Transverse colon (tissue), 4 donors: ENCODE measurements at regions not wholly inside any gene's neighbourhood (a gene's known extent, or its start where the extent isn't known, plus 50 kb on each side); places are given as distances from the start of the nearest gene placed in this dataset.

Experiments
- DNase-seq: peaks from one replicate; pipeline ENCODE4 v3.0.0-alpha.2; 2019
- H3K27ac ChIP-seq, 4 donors: fragments of 200-600 bp; sonication (generic); 2 replicates each; pipeline ENCODE4 v1.5.1; 2016 to 2018; ENCODE audit warnings: inconsistent platforms in 4 of 4
- H3K27me3 ChIP-seq: fragments of 200-600 bp; sonication (generic); 2 replicates; pipeline ENCODE4 v1.5.1; 2017; ENCODE audit warnings: inconsistent platforms
- H3K36me3 ChIP-seq, 4 donors: fragments of 200-600 bp; sonication (generic); 2 replicates each; pipeline ENCODE4 v1.5.1; 2017 to 2019; ENCODE audit warnings: inconsistent platforms in 4 of 4
- H3K4me1 ChIP-seq, 4 donors: fragments of 200-600 bp; sonication (generic); 2 replicates each; pipeline ENCODE4 v1.5.1; 2017 to 2020; ENCODE audit warnings: inconsistent platforms in 4 of 4
- H3K4me3 ChIP-seq, 4 donors: fragments of 200-600 bp; sonication (generic); 1 replicate in 1 of 4; 2 replicates in 3 of 4; pipeline versions ENCODE4 v1.5.1 to v1.6.1; 2017 to 2019; ENCODE audit warnings: inconsistent platforms in 4 of 4
- H3K9me3 ChIP-seq, 2 donors: fragments of 200-600 bp; sonication (generic); 2 replicates each; pipeline ENCODE4 v1.5.1; 2017 to 2019; ENCODE audit warnings: inconsistent platforms in 2 of 2
- EP300 ChIP-seq: sonication (generic); formaldehyde crosslinking; IDR thresholded peaks from one replicate; pipeline ENCODE4 v1.6.1; 2017; ENCODE audit warnings: antibody characterized with exemption, low read depth
- POLR2A ChIP-seq: fragments of 450-650 bp; IDR thresholded peaks from one replicate; pipeline ENCODE4 v1.6.1; 2016; ENCODE audit warnings: antibody characterized with exemption, mild to moderate bottlenecking, moderate library complexity
- POLR2AphosphoS5 ChIP-seq, 3 donors: sonication (generic); formaldehyde crosslinking; IDR thresholded peaks; one replicate each; pipeline ENCODE4 v1.6.1; 2016; ENCODE audit warnings: antibody characterized with exemption in 3 of 3
- WGBS, 2 donors: methylation state at CpG; one replicate each; pipeline ENCODE4 v1.1.5; 2018; ENCODE audit warnings: low coverage in 1 of 2; 5-methylcytosine and 5-hydroxymethylcytosine counted together
- in situ Hi-C, 4 donors: fragments of 200-750 bp; cut with MboI; loops; one replicate each; pipeline versions ENCODE4 v1.15.0 to v1.15.1; 2017; ENCODE audit warnings: low sequenced_read_pairs in 3 of 4, low pct_ligation_motif_present in 1 of 4, low pct_unique_long_range_greater_than_20kb in 1 of 4
- intact Hi-C: fragments of 100-400 bp; cut with DNase I; formaldehyde crosslinking; loops from one replicate; pipeline ENCODE4 v1.15.1; 2023; ENCODE audit warnings: low total_unique reads
- TF ChIP-seq, protein P1 (sequence below), 5 experiments: fragments of 200-600 bp in 3 of 5; fragments of 450-650 bp in 2 of 5; sonication (generic) in 3 of 5; IDR thresholded peaks; 1 replicate in 2 of 5; 2 replicates in 3 of 5; pipeline ENCODE4 v1.5.1; 2016 to 2017; ENCODE audit warnings: antibody characterized with exemption in 5 of 5, inconsistent platforms in 3 of 5, mild to moderate bottlenecking in 2 of 5, moderate library complexity in 1 of 5

DNA sequence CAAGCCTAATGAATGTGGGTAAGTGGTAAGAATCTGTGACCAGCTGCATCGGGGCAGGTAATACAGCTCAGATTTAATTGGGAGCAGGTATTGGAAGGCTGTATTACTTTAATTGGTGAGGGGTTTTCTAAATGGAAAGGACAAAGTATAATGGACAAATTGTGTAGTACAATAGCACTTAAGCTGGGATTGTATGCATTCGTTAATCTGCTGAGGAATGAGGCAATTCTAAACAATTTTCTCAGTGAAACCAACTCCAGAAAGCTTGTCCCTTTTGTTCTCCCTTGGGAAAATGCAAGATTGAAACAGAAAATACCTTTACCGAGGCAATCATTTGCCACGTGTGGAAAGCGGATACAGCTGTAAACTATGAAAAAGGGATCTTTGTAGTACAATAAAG is 801.6 kb upstream of the POU3F3 start:
- H3K4me1 ChIP-seq, result no peaks in the 10 kb centered on the region
- in situ Hi-C loops, result no loop called here
- WGBS, 2 donors, result 70 to 75% methylated on average over 5 of the region's 5 CpGs

DNA sequence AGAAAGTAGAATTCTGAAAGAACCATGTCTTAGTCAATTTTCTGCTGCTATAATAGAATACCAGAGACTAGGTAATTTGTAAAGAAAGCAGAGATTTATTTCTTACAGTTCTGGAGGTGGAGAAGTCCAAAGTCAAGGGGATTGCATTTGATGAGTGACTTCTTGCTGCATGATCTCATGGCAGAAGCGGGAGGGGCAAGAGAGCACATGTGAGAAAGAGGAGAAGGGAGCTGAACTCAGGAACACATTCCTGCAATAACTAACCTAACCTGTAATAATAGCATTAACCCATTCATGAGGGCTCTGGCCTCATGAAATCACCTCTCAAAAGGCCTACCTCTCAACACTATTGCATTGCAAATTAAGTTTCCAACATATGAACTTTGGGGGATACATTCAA is 797.5 kb upstream of the POU3F3 start:
- intact Hi-C loops (no loop called here), in situ Hi-C loops (no loop called here)
- no peaks in the 10 kb centered on the region for H3K36me3 ChIP-seq
- 81 to 100% methylated on average over 1 of the region's 1 CpG for WGBS, 2 donors
- no peaks in the 10 kb centered on the region for H3K4me1 ChIP-seq
- no peaks in the 10 kb centered on the region for H3K9me3 ChIP-seq
- H3K4me3 ChIP-seq, result no peak overlapping the region
- H3K27ac ChIP-seq, result no peak overlapping the region
- no peak for DNase-seq
- H3K27me3 ChIP-seq, result no peaks in the 10 kb centered on the region
- TF ChIP-seq POLR2AphosphoS5 (IDR thresholded peaks at IDR 0.05), result no peak
- TF ChIP-seq EP300, result no peak
- TF ChIP-seq, protein P1, sequence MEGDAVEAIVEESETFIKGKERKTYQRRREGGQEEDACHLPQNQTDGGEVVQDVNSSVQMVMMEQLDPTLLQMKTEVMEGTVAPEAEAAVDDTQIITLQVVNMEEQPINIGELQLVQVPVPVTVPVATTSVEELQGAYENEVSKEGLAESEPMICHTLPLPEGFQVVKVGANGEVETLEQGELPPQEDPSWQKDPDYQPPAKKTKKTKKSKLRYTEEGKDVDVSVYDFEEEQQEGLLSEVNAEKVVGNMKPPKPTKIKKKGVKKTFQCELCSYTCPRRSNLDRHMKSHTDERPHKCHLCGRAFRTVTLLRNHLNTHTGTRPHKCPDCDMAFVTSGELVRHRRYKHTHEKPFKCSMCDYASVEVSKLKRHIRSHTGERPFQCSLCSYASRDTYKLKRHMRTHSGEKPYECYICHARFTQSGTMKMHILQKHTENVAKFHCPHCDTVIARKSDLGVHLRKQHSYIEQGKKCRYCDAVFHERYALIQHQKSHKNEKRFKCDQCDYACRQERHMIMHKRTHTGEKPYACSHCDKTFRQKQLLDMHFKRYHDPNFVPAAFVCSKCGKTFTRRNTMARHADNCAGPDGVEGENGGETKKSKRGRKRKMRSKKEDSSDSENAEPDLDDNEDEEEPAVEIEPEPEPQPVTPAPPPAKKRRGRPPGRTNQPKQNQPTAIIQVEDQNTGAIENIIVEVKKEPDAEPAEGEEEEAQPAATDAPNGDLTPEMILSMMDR (IDR thresholded peaks at IDR 0.05), result no peak
- no peak for TF ChIP-seq POLR2A

More for the DNA sequence above, 801.6 kb upstream of the POU3F3 start:
- no peak overlapping the region for H3K4me3 ChIP-seq
- H3K9me3 ChIP-seq, result no peaks in the 10 kb centered on the region
- DNase-seq, result no peak
- TF ChIP-seq POLR2A, result no peak
- TF ChIP-seq, protein P1 (IDR thresholded peaks at IDR 0.05), result no peak
- H3K27me3 ChIP-seq, result no peaks in the 10 kb centered on the region
- intact Hi-C loops, result no loop called here
- H3K36me3 ChIP-seq, result no peaks in the 10 kb centered on the region
- no peak overlapping the region for H3K27ac ChIP-seq

DNA sequence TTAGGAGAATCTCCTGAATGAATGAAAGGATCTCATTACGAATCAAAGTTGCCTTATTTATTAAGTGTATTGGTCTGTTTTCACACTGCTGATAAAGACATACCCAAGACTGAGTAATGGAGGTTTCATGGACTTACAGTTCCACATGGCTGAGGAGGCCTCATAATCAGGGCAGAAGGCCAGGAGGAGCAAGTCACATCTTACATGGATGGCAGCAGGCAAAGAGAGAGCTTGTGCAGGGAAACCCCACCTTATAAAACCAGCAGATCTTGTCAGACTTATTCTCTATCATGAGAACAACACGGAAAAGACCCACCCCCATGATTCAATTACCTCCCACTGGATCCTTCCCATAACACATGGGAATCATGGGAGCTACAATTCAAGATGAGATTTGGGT is 785.2 kb upstream of the POU3F3 start:
- 68 to 71% methylated on average over 2 of the region's 2 CpGs for WGBS, 2 donors
- in situ Hi-C loops, result no loop called here

DNA sequence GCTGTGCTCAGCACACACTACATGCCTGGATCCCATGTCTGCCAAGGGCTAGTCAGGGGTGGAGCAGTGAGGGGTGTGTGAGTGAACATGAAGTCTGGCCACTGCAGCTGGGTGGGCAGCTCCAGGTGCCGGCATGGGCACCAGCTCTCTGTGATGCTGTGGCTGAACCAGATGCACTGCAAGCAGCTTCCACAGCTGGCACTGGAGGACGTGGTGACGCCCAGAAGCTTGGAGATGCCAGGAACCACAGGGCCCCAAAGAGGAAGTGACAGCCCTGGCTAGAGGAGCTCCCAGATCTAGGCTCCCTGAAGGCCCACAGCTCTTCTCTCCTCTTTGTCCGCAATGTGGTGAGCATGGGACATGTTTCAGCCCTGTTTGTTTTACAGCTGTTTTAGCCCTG is 776.3 kb upstream of the POU3F3 start:
- intact Hi-C loops, result no loop called here
- H3K27me3 ChIP-seq, result no peaks in the 10 kb centered on the region
- H3K4me3 ChIP-seq, result no peak overlapping the region
- 87% methylated on average over 4 of the region's 4 CpGs; no CpG with 5 or more reads in 1 of the 2 donors for WGBS, 2 donors
- TF ChIP-seq POLR2A (no peak), EP300 (no peak), POLR2AphosphoS5 (IDR thresholded peaks at IDR 0.05) (no peak)
- TF ChIP-seq, protein P1 (IDR thresholded peaks at IDR 0.05), result no peak
- in situ Hi-C loops, result no loop called here
- H3K9me3 ChIP-seq, result no peaks in the 10 kb centered on the region
- H3K4me1 ChIP-seq, result no peaks in the 10 kb centered on the region
- H3K36me3 ChIP-seq, result no peaks in the 10 kb centered on the region
- H3K27ac ChIP-seq, result no peak overlapping the region
- DNase-seq, result no peak

More for the DNA sequence above, 785.2 kb upstream of the POU3F3 start:
- Histone ChIP-seq H3K36me3 (no peaks in the 10 kb centered on the region), H3K27ac (no peak overlapping the region), H3K9me3 (no peaks in the 10 kb centered on the region), H3K4me3 (no peak overlapping the region), H3K27me3 (no peaks in the 10 kb centered on the region), H3K4me1 (no peaks in the 10 kb centered on the region)
- TF ChIP-seq POLR2AphosphoS5 (IDR thresholded peaks at IDR 0.05) (no peak), POLR2A (no peak), EP300 (no peak)
- TF ChIP-seq, protein P1 (IDR thresholded peaks at IDR 0.05), result no peak
- DNase-seq, result no peak
- intact Hi-C loops, result no loop called here
